NCI-H226 (cell line): ENCODE measurements at regions not wholly inside any gene's neighbourhood (a gene's known extent, or its start where the extent isn't known, plus 50 kb on each side); places are given as distances from the start of the nearest gene placed in this dataset.

Experiments
- DNase-seq: peaks from one replicate; pipeline ENCODE4 v3.0.0-alpha.2; 2015

- no peak for DNase-seq
Measured at GRCh38 chr11:115871161-115871760, 367.0 kb upstream of the CADM1 start.

- DNase-seq = no peak
Measured at GRCh38 chr11:115869780-115870431, 365.7 kb upstream of the CADM1 start.

DNA sequence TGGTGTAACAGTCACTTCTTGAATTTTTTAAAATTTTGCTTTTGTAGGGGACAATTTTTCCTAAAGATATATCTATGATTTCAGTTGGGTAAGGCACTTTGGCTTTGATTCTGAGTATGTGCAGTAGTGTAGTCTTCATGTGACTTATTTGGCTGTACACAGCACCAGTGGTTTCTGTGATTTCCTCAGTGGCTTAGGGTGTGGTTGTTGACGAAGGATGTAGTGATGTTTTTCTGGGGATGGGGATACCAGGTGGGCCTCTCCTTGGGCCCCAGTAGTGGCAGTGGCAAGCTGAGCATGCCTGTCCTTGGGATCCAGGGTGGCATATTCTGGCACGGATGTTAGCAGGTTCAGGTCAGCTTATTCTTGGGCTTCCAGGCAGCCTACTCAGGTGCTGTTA, 364.9 kb upstream of the CADM1 start:
- no peak for DNase-seq

DNA sequence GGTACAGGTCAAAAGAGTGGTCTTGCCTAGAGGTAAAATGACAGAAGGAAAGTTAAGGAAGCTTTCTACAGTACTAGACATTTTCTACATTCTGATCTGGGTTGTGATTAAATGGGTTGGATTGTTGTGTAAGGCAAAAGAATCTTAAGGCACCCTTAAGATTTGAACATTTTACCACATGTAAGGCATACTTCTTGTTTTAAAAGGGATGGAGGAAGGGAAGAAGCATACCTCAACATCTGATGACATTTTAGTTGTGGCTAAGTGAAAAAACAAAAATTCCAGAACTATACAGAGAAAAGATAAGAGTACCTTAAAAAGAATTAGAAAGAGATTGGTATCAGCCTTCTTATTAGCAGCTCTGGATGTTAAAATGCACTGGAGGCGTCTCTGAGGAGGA, 356.0 kb upstream of the CADM1 start:
- no peak for DNase-seq

GRCh38 chr11:115848611-115849010, 344.4 kb upstream of the CADM1 start:
- no peak for DNase-seq

DNA sequence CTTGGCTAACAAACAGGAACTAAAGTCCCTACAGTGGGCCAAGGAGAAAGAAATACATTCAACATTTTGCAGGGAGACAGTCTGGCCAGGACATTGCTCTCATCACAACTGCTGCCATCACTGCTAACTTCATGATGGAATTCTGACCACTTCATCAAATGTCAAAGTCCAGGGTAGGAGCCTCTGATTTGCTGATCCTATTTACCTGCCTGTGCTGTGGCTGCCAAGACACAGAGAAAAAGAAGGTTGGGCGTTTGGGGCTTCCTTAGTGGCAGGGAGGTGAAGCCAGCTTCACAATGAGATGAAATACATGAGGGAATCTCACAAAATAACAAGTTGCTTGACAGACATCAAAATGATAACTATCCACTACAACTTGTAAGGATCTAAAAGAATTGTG, 343.9 kb upstream of the CADM1 start:
- DNase-seq = no peak

GRCh38 chr11:115845872-115846271, 341.7 kb upstream of the CADM1 start:
- no peak for DNase-seq

DNA sequence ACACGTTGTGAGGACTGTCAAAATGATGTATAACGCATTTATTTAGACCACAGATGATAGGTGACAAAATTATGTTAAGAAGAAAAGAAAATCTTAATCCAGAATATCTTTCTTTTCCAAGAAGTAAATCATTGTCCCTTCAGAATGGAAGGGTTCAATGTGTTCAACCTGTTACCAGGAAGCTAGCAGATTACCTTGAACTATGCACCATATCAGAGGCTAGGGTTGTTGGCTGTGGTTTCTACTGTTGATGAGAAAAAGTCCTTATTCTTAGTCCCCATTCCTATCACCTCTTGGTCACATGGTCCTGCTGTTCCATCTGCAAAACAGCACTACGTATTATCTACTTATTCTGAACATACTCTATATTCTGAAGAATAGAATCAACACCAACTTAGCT, 339.5 kb upstream of the CADM1 start:
- no peak for DNase-seq

- no peak for DNase-seq
Measured at GRCh38 chr11:115843111-115843510, 338.9 kb upstream of the CADM1 start.

- DNase-seq = no peak
Measured at GRCh38 chr11:115820026-115820425, 315.8 kb upstream of the CADM1 start.

DNA sequence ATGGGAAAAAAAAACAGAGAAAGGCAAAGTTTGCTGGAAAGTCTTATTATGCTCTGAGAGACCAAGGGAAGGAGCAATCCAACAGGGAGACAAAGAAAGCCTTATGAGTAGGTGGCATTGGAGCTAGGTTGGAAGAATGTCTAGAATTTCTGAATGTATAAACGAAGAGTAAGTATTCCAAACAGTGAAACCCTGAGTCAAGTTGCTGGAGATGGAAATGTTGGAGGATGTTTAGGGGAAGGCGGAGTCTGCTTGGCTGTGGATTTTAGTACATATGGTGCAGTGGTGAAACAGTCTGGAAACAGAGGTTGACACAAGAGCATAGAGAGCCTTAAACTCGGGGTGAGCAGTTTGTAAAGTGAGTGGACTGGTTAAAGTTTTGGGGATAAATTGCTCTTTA, 314.8 kb upstream of the CADM1 start:
- no peak for DNase-seq

DNA sequence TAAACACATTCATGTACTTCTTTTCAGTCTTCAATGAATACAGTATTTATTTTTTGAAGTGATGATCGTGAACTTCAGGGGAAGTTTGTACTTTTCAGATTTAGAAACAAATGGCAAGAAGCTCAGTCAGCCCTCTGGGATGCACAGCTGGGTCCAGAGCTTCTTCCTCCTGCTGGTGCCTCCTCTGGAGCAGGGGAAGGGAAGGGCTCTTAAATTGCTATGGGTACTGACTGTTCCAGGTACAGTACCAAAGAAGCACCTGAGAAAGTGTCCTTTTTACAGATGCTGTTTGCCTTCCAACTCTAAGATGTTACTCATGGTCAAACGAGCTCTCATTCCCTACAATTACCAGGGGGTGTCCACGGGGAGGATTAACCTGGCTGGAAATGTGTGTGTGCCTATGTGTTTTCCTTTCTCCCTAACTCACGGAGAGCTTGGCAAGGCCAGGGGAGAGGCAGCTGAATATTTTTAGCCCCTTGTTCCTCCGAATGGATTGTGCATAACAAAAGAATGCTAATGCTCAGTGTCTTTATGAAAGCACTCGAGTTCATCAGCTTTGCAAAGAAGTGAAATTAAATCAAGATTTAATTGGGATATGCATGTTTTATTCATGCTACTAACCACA, 313.7 kb upstream of the CADM1 start:
- no peak for DNase-seq

DNA sequence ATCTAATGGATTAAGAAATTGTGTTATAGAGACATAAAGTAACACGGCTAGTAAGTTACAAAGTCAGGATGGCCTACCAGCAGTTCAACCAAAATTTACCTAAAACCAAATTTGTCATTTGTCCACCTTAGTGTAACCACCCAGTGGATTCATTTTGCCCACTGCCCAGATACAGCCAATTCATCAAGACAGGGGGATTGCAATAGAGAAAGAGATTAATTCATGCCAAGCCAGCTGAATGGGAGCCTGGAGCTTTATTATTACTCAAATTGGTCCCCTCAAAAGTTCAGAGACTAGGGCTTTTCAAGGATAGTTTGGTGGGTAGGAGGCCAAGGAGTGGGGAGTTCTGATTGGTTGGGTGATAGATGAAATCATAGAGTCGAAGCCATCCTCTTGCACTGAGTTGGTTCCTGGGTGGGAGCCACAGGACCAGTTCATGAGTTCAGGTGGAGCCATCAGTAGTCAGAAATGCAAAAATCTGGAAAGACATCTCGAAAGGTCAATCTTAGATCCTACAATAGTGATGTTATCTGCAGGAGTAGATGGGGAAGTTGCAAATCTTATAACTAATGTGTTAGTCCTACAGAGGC, 304.2 kb upstream of the CADM1 start:
- no peak for DNase-seq

DNA sequence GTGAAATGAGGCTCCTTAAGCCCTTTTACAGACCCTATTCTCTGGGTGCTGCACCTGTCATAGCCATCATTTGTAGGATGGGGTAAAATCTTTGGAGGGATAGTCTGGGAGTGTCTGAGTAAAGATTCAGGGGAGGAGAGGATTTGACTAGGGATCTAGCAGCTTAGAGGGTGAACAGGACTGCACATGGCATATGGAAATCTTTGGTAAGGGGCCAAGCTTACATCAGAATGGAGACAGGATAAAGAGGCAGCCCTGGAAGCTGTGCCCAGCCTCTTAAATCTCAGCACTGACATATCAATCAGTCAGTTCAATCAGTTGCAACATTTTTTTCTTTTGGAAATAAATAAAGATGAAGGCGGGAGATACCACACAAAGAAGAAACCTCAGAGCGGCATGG, 301.8 kb upstream of the CADM1 start:
- no peak for DNase-seq

DNA sequence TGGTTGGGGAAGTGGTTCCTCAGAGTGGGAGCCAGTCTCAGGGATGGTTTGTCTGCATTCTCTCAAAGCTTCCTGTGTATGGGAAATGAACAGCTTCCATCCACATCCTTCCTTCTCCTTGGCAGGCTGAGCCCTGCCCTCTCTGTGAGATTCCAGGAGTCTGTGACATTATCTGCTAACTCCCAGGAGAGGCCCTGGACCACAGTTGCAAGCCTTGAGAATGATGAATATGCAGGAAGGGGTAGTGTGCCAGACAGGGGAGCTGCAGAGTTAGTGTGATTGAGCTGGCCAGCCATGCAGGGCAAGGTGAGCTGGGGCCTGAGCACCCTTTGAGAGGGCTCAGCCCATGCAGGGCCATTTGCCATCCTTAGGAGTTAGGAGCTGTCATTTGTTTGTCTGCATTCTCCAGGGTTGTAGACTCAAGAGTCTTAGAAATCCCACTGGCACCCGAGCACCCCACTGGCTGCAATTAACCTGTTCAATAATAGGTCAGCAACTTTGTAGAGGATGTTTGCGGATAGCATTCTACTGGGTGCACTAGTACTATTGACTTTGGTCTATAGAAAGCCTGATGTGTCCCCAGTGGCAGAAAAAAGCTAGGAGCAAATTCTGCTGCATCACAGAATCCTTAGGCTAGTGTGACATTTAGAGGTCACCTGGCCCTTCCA, 299.0 kb upstream of the CADM1 start:
- no peak for DNase-seq

DNA sequence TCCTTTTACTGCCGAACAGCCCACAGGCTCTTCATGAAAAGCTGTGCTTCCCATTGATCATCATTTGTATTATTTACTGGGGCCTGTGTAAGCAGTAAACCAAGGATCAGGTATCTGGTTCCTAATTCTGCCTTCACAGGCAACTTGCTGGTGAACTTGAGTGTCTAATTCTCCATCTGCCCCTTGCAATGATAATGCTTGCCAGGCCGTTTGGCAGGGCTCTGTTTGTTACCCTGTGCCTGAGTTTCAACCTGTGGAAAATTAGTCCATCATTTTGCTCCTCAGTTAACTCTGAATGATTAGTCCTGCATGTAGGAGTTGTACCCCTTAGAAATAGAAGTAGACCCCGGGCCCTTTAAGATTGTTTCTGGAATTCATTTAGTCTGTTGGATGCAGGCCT, 298.4 kb upstream of the CADM1 start:
- DNase-seq = no peak

GRCh38 chr11:115792903-115793302, 288.7 kb upstream of the CADM1 start:
- DNase-seq = no peak

DNA sequence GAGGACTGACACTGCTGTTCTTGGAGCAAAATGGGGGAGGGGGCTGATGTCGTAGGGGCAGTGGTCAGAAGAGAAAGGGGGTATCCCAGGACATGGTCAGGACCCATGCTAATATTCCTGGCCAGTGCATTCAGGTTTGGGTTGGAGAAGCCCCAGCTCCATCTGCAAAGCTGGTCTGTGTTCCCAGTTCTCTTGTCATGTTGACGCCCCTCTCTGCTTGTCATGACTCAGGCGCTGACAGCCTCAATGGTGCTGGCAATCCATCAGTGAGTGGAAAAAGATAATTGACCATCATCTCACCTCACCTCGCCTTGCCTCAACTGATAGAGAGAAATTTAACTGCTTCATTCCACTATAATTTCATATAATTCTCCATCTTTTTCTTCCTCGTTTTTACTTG, 283.1 kb upstream of the CADM1 start:
- DNase-seq = no peak

DNA sequence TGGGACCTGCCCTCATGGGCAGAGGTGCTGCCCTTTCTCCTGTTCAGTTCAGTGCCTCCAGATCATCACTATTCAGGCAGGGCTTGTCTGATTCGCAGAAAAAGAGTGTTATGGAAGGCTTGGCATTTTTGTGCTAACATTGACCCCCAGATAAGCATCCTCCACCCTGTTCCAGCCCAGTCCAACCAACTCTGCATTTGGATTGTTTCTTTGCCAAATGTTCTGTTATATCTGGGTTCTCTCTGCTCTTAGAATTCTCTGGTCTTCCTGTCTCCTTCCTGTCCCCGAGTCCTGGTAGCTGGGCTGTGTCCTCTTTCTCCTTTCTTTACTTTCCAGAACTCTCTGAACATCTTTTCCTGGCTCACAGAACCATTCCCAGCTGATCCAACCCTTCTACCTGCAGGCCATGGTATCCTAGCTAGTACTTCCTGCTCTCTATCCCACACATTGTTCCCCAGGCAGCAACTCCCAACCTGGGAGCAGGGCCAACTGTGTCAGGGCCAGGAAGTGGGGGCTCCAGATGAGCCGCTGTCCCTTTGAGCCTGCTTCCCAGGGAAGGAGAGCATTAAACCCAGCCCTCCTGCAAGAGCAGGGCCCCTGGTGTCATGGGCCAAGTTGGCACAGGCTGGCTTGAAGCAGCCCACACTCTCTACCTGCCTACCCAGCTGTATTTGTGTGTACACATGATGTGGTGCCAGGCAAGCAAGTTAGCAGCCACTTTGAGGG, 280.7 kb upstream of the CADM1 start:
- no peak for DNase-seq

GRCh38 chr11:115780646-115781362, 276.6 kb upstream of the CADM1 start:
- DNase-seq = no peak

DNA sequence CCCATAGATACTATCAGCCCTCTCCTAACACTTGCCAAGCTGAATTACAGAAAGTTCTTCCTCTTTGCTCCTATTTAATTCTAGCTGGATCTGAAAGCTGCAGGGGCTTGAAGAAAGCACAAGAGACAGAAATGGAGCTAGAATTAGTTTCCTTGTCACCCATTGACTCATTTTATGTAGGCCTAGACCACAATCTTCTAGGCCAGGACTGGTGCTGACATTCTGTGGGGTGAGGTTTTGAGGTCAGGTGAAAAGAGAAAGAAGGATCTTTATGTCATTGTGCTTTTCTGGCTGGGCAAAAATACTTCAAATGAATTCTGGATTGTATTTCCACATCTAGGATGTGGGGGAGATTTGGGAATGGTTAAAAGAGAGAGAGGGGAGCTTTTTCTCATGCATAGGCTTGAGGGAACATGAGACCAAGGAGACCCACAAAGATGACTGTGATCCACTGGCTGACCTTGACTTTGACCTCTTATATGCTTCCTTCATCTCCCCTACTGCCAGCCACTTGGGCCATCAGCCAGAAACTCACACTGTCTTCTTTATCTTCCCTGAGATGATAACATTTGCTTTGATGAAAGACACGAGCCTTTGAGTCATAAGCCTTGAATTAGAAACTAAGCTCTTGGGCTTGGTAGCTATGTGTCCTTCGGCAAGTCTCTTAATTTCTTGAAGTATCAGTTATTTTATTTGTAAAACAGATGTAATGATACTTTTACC, 274.9 kb upstream of the CADM1 start:
- DNase-seq = no peak

- no peak for DNase-seq
Measured at GRCh38 chr11:115776916-115777315, 272.7 kb upstream of the CADM1 start.
